HL-60/S4 treated with phorbol 12-myristate 13-acetate at 8.2 ng/mL for 4 days and 3 days (cell line): ENCODE measurements at regions not wholly inside any gene's neighbourhood (a gene's known extent, or its start where the extent isn't known, plus 50 kb on each side); places are given as distances from the start of the nearest gene placed in this dataset.
"Not testable (repeated sequence)": the region's sequence is repeated elsewhere in the genome, so short reads cannot be mapped to it uniquely, and the experiment has no call there.

Experiments
- in situ Hi-C: fragments of 300-500 bp; cut with MboI; formaldehyde crosslinking; loops from 2 replicates; pipeline ENCODE4 v1.15.0; 2022; ENCODE audit warnings: low sequenced_read_pairs

- in situ Hi-C loops = loop anchor here (25.0 kb wide), 1 partner anchor 228 kb away; no protein-coding TSS in a partner anchor
Observed at GRCh38 chr7:106534271-106534846, 126.6 kb downstream of the CCDC71L start.

- in situ Hi-C loops = loop anchor here (25.0 kb wide), 1 partner anchor 232 kb away; no protein-coding TSS in a partner anchor
Observed at GRCh38 chr7:106530183-106530582, 130.8 kb downstream of the CCDC71L start.

- in situ Hi-C loops = loop anchor here (25.0 kb wide), 1 partner anchor 236 kb away; no protein-coding TSS in a partner anchor
Observed at GRCh38 chr7:106526617-106527016, 134.3 kb downstream of the CCDC71L start.

DNA sequence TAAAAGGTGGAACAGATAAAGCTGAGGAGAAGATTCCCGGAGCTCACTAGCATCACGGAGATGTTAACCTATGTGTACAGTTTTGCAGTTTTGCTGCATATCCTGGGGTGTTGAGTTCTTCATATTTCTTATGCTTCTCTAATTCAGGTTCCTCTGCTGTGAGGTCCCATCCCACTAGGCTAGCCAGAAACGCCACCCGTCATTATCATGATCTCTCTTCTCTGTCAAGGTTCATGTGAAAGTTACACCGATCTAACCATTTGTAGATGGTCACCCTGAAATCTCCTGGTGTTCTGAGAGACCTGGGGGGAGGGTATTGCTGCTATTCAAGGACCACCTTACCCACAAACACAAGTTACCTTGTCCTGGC is 136.3 kb downstream of the CCDC71L start:
- in situ Hi-C loops = loop anchor here (25.0 kb wide), 1 partner anchor 238 kb away; no protein-coding TSS in a partner anchor

DNA sequence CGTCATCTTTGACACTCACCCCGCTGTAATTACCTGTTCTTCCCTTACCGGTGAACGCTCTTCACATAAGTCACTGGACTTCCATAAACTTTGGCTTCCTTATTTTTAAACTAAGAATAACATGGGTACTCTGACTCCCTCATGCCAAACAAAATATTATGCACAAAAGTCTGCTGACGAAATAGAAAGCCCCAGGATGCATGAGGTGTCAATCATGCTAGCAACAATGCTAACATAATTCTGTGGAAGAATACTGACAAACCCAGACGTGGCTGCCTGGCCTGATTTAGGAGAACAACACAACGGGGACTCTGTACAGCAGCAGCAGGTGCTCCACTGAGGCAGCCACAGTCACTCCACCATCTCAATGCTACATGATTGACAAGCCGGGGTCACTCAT is 137.5 kb downstream of the CCDC71L start:
- in situ Hi-C loops = no loop called here

DNA sequence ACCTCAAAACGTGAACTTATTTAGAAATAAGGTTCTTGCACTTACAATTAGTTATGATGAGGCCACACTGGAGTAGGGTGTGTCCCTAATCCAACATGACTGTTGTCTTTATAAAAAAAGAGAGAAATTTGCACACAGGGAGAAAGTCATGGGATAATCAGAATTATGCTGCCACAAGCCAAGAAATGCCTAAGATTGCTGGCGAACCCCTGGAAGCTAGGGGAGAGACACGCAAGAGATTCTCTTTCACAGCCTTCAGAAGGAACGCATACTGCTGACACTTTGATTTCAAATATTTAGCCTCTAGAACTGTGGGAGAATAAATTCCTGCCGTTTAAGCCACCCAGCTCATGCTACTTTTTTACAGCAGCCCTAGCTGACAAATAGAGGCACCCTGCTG is 138.3 kb downstream of the CCDC71L start:
- in situ Hi-C loops = no loop called here

DNA sequence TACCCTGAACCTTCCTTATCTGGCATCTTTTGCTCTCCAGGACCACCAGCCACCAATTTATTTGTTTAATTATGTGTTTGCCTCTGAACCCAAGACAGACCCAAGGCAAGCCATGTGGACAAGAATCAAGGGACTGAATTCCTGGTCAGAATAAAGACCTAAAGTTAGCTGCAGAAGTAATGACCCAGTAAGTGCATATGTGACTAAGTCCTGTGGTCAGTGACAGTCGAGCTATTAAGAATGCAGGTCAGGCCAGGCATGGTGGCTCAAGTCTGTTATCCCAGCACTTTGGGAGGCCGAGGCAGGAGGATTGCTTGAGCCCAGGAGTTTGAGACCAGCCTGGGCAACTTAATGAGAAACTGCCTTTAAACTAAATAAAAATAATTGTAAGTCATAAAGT is 139.4 kb downstream of the CCDC71L start:
- in situ Hi-C loops = no loop called here

GRCh38 chr7:106520962-106521514 is 139.9 kb downstream of the CCDC71L start:
- in situ Hi-C loops = no loop called here

- in situ Hi-C loops = no loop called here
Observed at GRCh38 chr7:106518967-106519366, 142.0 kb downstream of the CCDC71L start.

DNA sequence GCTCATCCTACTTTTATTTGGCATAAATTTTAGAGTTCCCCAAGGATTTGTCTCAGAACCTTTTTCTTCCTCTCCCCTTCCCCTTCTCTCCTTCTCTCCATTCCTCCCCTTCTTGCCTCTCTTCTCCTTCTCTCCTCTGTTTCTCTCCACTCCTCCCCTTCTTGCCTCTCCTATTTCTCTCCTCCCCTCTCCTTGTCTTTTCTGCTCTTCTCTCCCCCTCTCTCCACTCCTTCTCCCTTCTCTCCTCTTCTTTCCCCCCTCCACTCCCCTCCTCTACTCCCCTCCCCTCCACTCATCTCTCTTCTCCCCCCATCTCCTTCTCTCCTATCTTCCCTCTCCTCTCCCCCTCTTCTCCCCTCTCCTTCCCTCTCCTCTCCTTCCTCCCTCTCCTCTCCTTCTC is 142.7 kb downstream of the CCDC71L start:
- in situ Hi-C loops = no loop called here

- in situ Hi-C loops = no loop called here
Observed at GRCh38 chr7:106517508-106517907, 143.4 kb downstream of the CCDC71L start.

GRCh38 chr7:106515321-106515720 is 145.6 kb downstream of the CCDC71L start:
- in situ Hi-C loops = no loop called here

GRCh38 chr7:106514881-106515280 is 146.1 kb downstream of the CCDC71L start:
- in situ Hi-C loops = no loop called here

GRCh38 chr7:106512217-106512616 is 148.7 kb downstream of the CCDC71L start:
- in situ Hi-C loops = no loop called here

- in situ Hi-C loops = no loop called here
Observed at GRCh38 chr7:106504645-106505044, 156.3 kb downstream of the CCDC71L start.

DNA sequence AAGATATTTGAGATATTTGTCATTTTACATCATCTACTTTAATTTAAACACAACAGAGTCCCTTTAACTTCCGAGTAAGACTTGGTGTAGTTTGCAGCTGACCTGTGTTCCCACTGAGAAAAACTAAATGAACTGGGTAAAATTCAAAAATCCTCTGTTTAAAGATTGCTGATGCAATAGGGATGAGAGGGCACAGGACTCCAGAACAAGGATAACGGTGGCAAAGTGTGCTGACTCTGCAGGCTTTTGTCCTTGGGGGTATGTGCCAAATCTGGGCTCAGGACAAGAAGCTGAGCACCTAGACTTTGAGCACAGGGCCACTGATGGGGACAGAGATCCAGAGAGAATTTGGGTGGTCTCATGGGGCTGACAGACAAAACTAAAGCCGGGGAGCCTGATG is 156.8 kb downstream of the CCDC71L start:
- in situ Hi-C loops = no loop called here

DNA sequence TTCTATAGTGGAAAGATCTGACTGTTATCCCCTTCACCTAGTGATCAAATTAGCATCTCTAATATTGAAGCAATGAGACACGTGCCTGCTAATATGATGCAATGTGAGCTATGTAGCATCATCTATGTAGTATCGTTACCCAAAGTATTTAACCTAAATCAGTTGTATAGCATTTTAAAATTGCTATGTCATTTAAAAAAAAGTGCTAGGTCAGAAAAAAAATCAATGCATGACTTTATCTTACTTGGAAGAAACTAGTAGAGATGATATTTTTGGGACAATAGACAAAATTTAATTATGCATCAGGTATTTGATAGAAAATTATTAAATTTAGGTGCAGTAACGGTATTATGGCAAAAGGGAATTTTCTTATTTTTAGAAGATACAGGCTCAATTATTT is 157.3 kb downstream of the CCDC71L start:
- in situ Hi-C loops = no loop called here

DNA sequence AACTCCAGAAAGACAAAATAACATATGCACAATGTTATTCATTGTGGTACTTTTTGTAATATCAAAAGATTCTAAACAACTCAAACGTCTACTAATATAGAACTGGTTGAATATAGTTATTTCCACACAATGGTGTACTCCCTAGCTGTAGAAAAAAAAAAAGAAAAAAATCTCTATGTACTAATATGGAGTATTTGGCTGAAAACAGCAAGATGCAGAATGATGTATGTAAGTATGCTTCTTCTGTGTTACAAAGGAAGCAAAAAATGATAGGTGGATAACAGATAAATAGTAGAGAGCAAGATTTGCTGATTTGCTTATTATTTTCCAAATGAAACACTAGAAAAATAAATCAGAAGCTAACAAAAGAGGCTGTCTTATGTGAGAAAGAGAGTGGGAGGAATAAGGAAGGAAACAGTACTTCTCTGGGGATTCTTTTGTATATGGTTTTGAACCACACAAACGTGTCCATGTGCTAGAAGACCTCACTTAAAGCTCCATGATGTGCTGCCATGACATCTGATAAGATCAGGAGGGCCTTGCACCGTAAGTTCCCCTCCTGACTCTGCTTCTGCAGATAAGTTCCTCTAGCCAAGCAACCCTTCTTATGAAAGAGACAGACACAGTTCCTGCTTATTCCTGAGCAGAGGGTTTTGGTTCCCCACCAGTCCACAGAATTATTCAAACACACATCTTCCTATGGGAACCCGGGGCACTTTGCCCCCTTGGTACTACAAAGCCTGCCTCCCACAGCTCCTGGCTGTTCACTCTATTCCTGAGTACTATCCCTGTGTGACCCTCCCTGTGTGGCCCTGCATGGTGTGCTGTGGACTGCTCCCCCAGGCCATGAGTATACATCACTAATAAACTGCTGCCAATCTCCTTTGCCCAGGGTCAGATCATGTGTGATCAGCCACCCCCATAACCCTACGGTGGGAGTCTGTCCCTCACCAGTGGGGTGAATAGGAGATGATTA is 159.1 kb downstream of the CCDC71L start:
- in situ Hi-C loops = no loop called here

GRCh38 chr7:106499897-106500296 is 161.1 kb downstream of the CCDC71L start:
- in situ Hi-C loops = no loop called here

DNA sequence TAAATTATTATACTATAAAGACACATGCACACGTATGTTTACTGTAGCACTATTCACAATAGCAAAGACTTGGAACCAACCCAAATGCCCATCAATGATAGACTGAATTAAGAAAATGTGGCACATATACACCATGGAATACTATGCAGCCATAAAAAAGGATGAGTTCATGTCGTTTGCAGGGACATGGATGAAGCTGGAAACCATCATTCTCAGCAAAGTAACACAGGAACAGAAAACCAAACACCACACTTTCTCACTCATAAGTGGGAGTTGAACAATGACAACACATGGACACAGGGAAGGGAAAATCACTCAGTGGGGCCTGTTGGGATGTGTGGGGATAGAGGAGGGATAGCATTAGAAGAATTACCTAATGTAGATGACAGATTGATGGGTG is 163.0 kb downstream of the CCDC71L start:
- in situ Hi-C loops = not testable (repeated sequence)

DNA sequence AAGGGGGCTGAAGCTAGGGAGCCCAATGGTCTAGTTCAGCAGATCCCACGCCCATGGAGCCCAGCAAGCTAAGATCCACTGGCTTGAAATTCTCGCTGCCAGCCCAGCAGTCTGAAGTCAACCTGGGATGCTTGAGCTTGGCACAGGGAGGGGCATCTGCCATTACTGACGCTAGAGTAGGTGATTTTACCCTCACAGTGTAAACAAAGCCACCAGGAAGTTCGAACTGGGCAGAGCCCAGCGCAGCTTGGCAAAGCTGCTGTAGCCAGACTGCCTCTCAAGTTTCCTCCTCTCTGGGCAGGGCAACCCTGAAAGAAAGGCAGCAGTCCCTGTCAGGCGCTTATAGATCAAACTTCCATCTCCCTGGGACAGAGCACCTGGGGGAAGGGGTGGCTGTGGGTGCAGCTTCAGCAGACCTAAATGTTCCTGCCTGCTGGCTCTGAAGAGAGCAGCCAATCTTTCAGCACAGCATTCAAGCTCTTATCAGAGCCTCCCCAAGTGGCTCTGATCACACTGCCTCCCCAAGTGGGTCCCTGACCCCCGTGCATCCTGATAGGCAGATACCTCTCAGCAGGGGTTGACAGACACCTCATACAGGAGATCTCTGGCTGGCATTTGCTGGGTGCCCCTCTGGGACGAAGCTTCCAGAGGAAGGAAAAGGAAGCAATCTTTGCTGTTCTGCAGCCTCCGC is 167.8 kb downstream of the CCDC71L start:
- in situ Hi-C loops = no loop called here
